LNCaP clone FGC (cell line): ENCODE measurements at regions not wholly inside any gene's neighbourhood (a gene's known extent, or its start where the extent isn't known, plus 50 kb on each side); places are given as distances from the start of the nearest gene placed in this dataset.

Source experiments
- DNase-seq: peaks from one replicate; pipeline ENCODE4 v3.0.0-alpha.2; 2011; ENCODE audit warnings: low read depth
- H3K4me3 ChIP-seq: 2 replicates; pipeline ENCODE4 v1.5.1; 2011; ENCODE audit warnings: mild to moderate bottlenecking, low read depth, low read length, control low read depth
- CTCF ChIP-seq: IDR thresholded peaks from 2 replicates; pipeline ENCODE4 v1.5.1; 2012; ENCODE audit warnings: mild to moderate bottlenecking; ENCODE audit not compliant: control insufficient read depth, insufficient read depth; ENCODE audit errors: extremely low read depth

GRCh38 chr11:36928621-36929020 is 330.6 kb upstream of the RAG2 start:
- no peak overlapping the region for H3K4me3 ChIP-seq
- no peak for DNase-seq
- TF ChIP-seq CTCF: no peak

- DNase-seq: no peak
- no peak for TF ChIP-seq CTCF
- no peak overlapping the region for H3K4me3 ChIP-seq
Measured at GRCh38 chr11:36899800-36900199, 301.8 kb upstream of the RAG2 start.

GRCh38 chr11:36890841-36891240 is 292.8 kb upstream of the RAG2 start:
- DNase-seq: no peak
- no peak overlapping the region for H3K4me3 ChIP-seq
- no peak for TF ChIP-seq CTCF

- DNase-seq: no peak
- TF ChIP-seq CTCF: no peak
Measured at GRCh38 chr11:36890121-36890679, 292.2 kb upstream of the RAG2 start.

GRCh38 chr11:36885154-36885553 is 287.1 kb upstream of the RAG2 start:
- TF ChIP-seq CTCF: no peak
- no peak for DNase-seq

More at GRCh38 chr11:36890121-36890679, 292.2 kb upstream of the RAG2 start:
- no peak overlapping the region for H3K4me3 ChIP-seq

GRCh38 chr11:36878737-36879136 is 280.7 kb upstream of the RAG2 start:
- DNase-seq: no peak
- no peak for TF ChIP-seq CTCF

More at GRCh38 chr11:36885154-36885553, 287.1 kb upstream of the RAG2 start:
- H3K4me3 ChIP-seq: no peak overlapping the region

GRCh38 chr11:36877149-36877548 is 279.1 kb upstream of the RAG2 start:
- TF ChIP-seq CTCF: no peak
- DNase-seq: no peak
- H3K4me3 ChIP-seq: no peak overlapping the region

More at GRCh38 chr11:36878737-36879136, 280.7 kb upstream of the RAG2 start:
- no peak overlapping the region for H3K4me3 ChIP-seq
